Neural cell (in vitro differentiated cells): ENCODE measurements at regions not wholly inside any gene's neighbourhood (a gene's known extent, or its start where the extent isn't known, plus 50 kb on each side); places are given as distances from the start of the nearest gene placed in this dataset.

Experiments
- H2AFZ ChIP-seq: fragments of 200-600, 300-800 bp; sonication (generic), shearing (Covaris generic); 2 replicates; pipeline ENCODE4 v1.6.0; 2014; ENCODE audit warnings: low read depth, mild to moderate bottlenecking, antibody characterized with exemption, low read length, moderate library complexity
- H3F3A ChIP-seq: fragments of 200-600 bp; shearing (Covaris generic); 2 replicates; pipeline ENCODE4 v1.6.1; 2016; ENCODE audit warnings: mild to moderate bottlenecking, moderate library complexity, mixed read lengths, antibody characterized with exemption, low read length; ENCODE audit not compliant: insufficient read depth, poor library complexity, severe bottlenecking
- H3K27ac ChIP-seq: fragments of 200-600, 300-800 bp; sonication (generic), shearing (Covaris generic); 2 replicates; pipeline ENCODE4 v1.5.1; 2014; ENCODE audit warnings: mild to moderate bottlenecking, low read length, moderate library complexity
- H3K27me3 ChIP-seq: fragments of 300-800, 200-600 bp; sonication (generic), shearing (Covaris generic); 2 replicates; pipeline ENCODE4 v1.6.0; 2014; ENCODE audit warnings: mild to moderate bottlenecking, low read depth, low read length, moderate library complexity; ENCODE audit not compliant: insufficient read depth
- H3K36me3 ChIP-seq: fragments of 300-800, 200-600 bp; sonication (generic), shearing (Covaris generic); 2 replicates; pipeline ENCODE4 v1.5.1; 2014; ENCODE audit warnings: mild to moderate bottlenecking, antibody characterized with exemption, low read length, moderate library complexity; ENCODE audit not compliant: insufficient read depth
- H3K4me2 ChIP-seq: fragments of 300-800, 200-600 bp; sonication (generic), shearing (Covaris generic); 2 replicates; pipeline ENCODE4 v1.6.0; 2014; ENCODE audit warnings: mild to moderate bottlenecking, low read length
- H3K4me3 ChIP-seq: fragments of 300-800, 200-600 bp; sonication (generic), shearing (Covaris generic); 2 replicates; pipeline ENCODE4 v1.5.1; 2014; ENCODE audit warnings: mild to moderate bottlenecking, low read length, moderate library complexity
- H3K79me2 ChIP-seq: fragments of 200-600 bp; shearing (Covaris generic); replicated peaks from 2 replicates; pipeline ENCODE4 v1.6.0; 2014; ENCODE audit warnings: mild to moderate bottlenecking, low read length, moderate library complexity; ENCODE audit not compliant: insufficient read depth
- H3K9ac ChIP-seq: fragments of 300-800, 200-600 bp; sonication (generic), shearing (Covaris generic); 2 replicates; pipeline ENCODE4 v1.6.1; 2016; ENCODE audit warnings: mild to moderate bottlenecking, low read length, mixed read lengths
- H3K9me2 ChIP-seq: fragments of 200-600 bp; shearing (Covaris generic); 2 replicates; pipeline ENCODE4 v1.6.1; 2016; ENCODE audit warnings: mild to moderate bottlenecking, low read length, mixed read lengths; ENCODE audit not compliant: insufficient read depth
- H3K9me3 ChIP-seq: fragments of 200-600, 300-800 bp; sonication (generic), shearing (Covaris generic); 2 replicates; pipeline ENCODE4 v1.6.1; 2016; ENCODE audit warnings: mild to moderate bottlenecking, mixed run types, low read length, moderate library complexity, mixed read lengths
- H4K20me1 ChIP-seq: fragments of 200-600 bp; shearing (Covaris generic); 2 replicates; pipeline ENCODE4 v1.6.1; 2016; ENCODE audit warnings: mild to moderate bottlenecking, mixed run types; ENCODE audit not compliant: insufficient read depth
- CTCF ChIP-seq: fragments of 450-650 bp; IDR thresholded peaks from 2 replicates; pipeline ENCODE4 v1.5.1; 2014; ENCODE audit warnings: antibody characterized with exemption, mild to moderate bottlenecking, moderate library complexity; ENCODE audit not compliant: poor library complexity, severe bottlenecking
- EP300 ChIP-seq: fragments of 450-650 bp; conservative IDR thresholded peaks from 2 replicates; pipeline ENCODE4 v1.6.1; 2014; ENCODE audit warnings: antibody characterized with exemption, mild to moderate bottlenecking, moderate library complexity; ENCODE audit not compliant: poor library complexity, severe bottlenecking
- EZH2 ChIP-seq: fragments of 200-600, 300-800 bp; shearing (Covaris generic), sonication (generic); IDR thresholded peaks from 2 replicates; pipeline ENCODE4 v1.6.1; 2014; ENCODE audit warnings: antibody characterized with exemption, low read length, borderline replicate concordance, mild to moderate bottlenecking; ENCODE audit not compliant: insufficient read depth, poor library complexity, severe bottlenecking
- MXI1 ChIP-seq: fragments of 450-650 bp; conservative IDR thresholded peaks from 2 replicates; pipeline ENCODE4 v1.6.1; 2014; ENCODE audit warnings: antibody characterized with exemption, mild to moderate bottlenecking; ENCODE audit not compliant: poor library complexity, severe bottlenecking
- POLR2AphosphoS5 ChIP-seq: IDR thresholded peaks from 2 replicates; pipeline ENCODE4 v1.6.1; 2012
- RAD21 ChIP-seq: fragments of 450-650 bp; conservative IDR thresholded peaks from 2 replicates; pipeline ENCODE4 v1.6.1; 2014; ENCODE audit warnings: antibody characterized with exemption, mild to moderate bottlenecking, moderate library complexity
- REST ChIP-seq: IDR thresholded peaks from 2 replicates; pipeline ENCODE4 v1.6.1; 2012; ENCODE audit warnings: borderline replicate concordance
- SMC3 ChIP-seq: fragments of 450-650 bp; conservative IDR thresholded peaks from 2 replicates; pipeline ENCODE4 v1.6.1; 2014; ENCODE audit warnings: antibody characterized with exemption, mild to moderate bottlenecking, moderate library complexity; ENCODE audit not compliant: poor library complexity
- TAF1 ChIP-seq: IDR thresholded peaks from 2 replicates; pipeline ENCODE4 v1.6.1; 2012; ENCODE audit warnings: low read depth

GRCh38 chr6:137638926-137639706, 144.9 kb upstream of the OLIG3 start:
- no peaks in the 10 kb centered on the region for H3K36me3 ChIP-seq
- TF ChIP-seq EZH2 (no peak), CTCF (no peak), MXI1 (no peak), EP300 (no peak), POLR2AphosphoS5 (no peak), TAF1 (no peak), RAD21 (no peak)
- no peak overlapping the region for H2AFZ ChIP-seq
- H3K79me2 ChIP-seq: no peaks in the 10 kb centered on the region
- no peak overlapping the region for H3K4me3 ChIP-seq
- H3F3A ChIP-seq: no peaks in the 10 kb centered on the region
- no peaks in the 10 kb centered on the region for H3K9me3 ChIP-seq
- H3K4me2 ChIP-seq: no peak overlapping the region
- no peak overlapping the region for H3K27ac ChIP-seq
- no peaks in the 10 kb centered on the region for H4K20me1 ChIP-seq
- H3K9me2 ChIP-seq: no peaks in the 10 kb centered on the region
- H3K27me3 ChIP-seq: no peaks in the 10 kb centered on the region
- no peak overlapping the region for H3K9ac ChIP-seq

- no peak overlapping the region for H3K9ac ChIP-seq
- H3K4me2 ChIP-seq: no peak overlapping the region
- no peaks in the 10 kb centered on the region for H3K79me2 ChIP-seq
- H3F3A ChIP-seq: no peaks in the 10 kb centered on the region
- H3K9me2 ChIP-seq: no peaks in the 10 kb centered on the region
- H3K36me3 ChIP-seq: no peaks in the 10 kb centered on the region
- no peaks in the 10 kb centered on the region for H3K27me3 ChIP-seq
- no peaks in the 10 kb centered on the region for H3K9me3 ChIP-seq
- TF ChIP-seq REST (no peak), CTCF (no peak), EP300 (no peak), EZH2 (no peak), MXI1 (no peak), SMC3 (no peak), RAD21 (no peak), TAF1 (no peak), POLR2AphosphoS5 (no peak)
- H4K20me1 ChIP-seq: no peaks in the 10 kb centered on the region
- H2AFZ ChIP-seq: no peak overlapping the region
- H3K27ac ChIP-seq: no peak overlapping the region
- no peak overlapping the region for H3K4me3 ChIP-seq
Observed at GRCh38 chr6:137640086-137640485, 145.9 kb upstream of the OLIG3 start.
